ENCODE measurements at regions not wholly inside any gene's neighbourhood (a gene's known extent, or its start where the extent isn't known, plus 50 kb on each side); places are given as distances from the start of the nearest gene placed in this dataset.
"Not testable (repeated sequence)": the region's sequence is repeated elsewhere in the genome, so short reads cannot be mapped to it uniquely, and the experiment has no call there.

DNA sequence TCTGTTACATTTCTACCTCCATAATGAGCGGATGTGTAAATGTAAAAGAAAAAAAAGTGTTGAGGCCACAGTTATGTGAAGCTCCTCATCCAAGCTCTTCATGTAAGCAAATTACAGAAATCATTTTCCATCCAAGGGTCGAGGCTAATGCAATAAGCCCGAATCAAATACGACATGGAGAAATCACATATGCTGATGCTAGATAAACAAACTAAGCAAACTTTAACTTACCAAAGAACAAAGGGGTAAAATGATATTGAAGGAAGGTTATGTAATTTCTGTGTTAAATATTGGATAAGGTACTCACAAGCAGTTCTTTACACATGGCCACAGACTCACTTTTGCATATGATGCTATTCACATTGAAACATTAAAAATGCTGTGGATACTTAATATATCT is 310.2 kb upstream of the ID2 start:
- DNase-seq, result no peak

DNA sequence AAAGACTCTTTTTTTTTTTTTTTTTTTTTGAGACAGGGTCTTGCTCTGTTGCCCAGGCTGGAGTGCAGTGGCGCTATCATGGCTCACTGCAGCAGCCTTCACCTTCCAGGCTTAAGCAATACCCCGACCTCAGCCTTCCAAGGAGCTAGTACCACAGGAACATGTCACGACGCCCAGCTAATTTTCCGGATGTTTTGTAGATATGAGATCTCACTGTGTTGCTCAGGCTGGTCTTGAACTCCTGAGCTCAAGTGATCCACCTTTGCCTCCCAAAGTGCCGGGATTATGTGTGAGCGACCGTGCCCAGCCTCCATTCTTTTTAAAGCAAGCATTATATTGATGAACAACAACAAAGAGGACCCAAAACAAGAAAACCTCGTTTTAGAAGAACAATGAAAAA is 307.1 kb upstream of the ID2 start:
- no peak for DNase-seq

GRCh38 chr2:8376603-8377410 is 305.0 kb upstream of the ID2 start:
- DNase-seq, result no peak

- no peak for DNase-seq
These were observed 303.6 kb upstream of the ID2 start for GRCh38 chr2:8378016-8378810.

- DNase-seq, result no peak
These were observed 302.7 kb upstream of the ID2 start for GRCh38 chr2:8379128-8379527.

DNA sequence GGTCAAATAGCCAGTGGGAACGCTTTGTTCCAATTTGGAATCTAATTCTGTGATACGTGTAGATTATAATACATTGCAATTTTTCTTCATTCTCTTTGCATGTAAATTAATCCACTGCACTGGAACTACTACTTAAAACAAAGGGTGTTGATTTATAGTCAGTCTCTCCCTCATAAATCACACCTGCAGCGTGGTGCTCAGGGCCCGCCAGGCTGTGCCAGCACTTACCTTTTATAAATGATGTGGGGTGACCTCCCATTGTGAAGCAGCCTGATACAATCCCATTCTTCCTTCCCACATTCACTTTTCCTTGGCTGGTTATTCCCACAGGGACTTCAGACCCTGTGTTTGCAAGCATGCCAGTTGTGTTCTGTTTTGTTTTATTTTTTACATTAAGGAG is 302.3 kb upstream of the ID2 start:
- DNase-seq, result no peak

- DNase-seq, result no peak
These were observed 301.8 kb upstream of the ID2 start for GRCh38 chr2:8380026-8380425.

GRCh38 chr2:8380566-8380965 is 301.3 kb upstream of the ID2 start:
- DNase-seq, result no peak

DNA sequence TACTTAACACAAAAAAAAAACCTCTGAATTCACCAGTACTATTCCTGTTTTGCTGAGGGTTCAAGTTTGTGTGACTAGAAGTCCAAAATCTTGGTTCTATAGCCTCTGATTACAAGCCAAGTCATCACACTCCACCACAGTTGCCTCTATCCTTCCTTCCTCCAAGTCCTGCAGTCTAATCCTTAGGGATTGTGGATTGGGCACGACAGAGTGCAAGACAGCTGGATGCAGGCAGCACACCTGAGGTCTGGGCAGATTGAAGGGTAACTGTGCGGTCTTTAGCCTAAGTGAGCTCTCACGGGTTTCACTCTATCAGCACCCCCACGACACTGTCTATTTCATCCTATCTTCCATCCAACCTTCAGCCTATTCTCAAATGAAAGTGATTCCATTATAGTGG is 299.4 kb upstream of the ID2 start:
- DNase-seq, result no peak

- DNase-seq, result not testable (repeated sequence)
These were observed 295.1 kb upstream of the ID2 start for GRCh38 chr2:8386748-8387147.

DNA sequence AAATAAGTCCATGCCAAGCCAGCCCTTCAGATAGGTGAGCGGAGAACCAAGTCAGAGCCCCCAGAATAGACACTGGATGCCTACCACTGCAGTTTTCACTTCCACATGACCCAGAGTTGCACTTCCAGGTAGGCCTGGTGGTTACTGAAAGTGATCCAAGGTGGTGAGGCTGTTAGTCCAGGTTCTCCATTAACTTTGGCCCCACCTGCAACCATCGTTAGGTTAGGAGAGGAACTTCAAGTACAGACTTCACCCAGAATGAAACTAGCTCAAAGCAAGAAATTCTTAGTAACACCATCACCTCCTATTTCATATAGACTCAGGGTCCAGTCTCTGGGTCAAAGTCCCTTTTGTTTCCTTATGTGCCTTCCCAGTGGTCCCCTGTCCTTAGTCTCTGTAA is 293.1 kb upstream of the ID2 start:
- DNase-seq, result no peak

DNA sequence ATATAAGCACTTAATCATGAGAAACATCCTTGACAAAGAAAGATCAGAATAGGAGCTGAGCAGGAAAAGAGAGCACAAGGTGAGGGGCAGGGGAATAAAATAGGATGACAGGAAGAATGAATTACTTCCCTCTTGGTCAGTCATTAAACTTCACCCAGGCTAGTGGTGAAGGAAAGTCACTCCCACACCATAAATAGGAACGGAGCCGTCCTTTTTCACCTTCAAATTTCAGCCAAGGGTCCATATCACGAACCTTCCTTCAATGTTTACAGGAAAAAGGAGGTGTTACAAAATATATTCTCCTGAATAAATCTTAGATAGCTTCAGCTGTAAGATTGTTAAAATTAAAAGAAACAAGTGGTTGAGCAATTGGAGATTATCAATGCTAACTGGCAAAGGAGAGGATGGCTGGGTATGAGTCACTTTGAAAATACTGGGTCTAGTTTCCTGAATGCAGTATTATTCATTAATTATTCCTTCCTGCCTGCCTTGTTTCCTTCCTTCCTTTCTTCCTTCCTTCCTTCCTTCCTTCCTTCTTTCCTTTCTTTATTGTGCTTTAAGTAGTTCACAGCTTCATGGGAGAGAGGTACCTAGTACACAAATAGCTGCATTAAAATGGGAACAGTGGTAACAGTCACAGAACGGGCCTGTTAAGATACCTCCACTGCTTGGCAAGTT is 292.3 kb upstream of the ID2 start:
- DNase-seq, result no peak

GRCh38 chr2:8391126-8391525 is 290.7 kb upstream of the ID2 start:
- DNase-seq, result no peak

DNA sequence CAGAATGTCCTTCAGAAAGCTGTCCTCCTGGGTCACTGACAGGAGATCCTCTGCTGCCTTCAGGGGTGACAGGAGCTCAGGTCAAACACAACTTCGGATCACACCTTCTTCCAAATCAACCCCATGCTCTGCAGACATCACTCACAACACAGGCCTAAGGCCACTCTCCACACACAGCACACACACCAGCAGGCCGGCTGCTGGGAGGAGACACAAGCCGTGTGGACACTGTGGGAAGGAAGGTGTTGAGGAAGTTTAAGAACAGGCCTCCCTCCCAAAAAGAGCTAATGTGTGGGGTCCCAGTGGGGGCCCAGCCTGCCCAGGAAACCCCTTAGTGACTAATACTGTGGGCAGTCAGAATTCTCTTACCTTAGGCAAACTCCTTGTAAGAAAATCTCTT is 290.3 kb upstream of the ID2 start:
- DNase-seq, result no peak

DNA sequence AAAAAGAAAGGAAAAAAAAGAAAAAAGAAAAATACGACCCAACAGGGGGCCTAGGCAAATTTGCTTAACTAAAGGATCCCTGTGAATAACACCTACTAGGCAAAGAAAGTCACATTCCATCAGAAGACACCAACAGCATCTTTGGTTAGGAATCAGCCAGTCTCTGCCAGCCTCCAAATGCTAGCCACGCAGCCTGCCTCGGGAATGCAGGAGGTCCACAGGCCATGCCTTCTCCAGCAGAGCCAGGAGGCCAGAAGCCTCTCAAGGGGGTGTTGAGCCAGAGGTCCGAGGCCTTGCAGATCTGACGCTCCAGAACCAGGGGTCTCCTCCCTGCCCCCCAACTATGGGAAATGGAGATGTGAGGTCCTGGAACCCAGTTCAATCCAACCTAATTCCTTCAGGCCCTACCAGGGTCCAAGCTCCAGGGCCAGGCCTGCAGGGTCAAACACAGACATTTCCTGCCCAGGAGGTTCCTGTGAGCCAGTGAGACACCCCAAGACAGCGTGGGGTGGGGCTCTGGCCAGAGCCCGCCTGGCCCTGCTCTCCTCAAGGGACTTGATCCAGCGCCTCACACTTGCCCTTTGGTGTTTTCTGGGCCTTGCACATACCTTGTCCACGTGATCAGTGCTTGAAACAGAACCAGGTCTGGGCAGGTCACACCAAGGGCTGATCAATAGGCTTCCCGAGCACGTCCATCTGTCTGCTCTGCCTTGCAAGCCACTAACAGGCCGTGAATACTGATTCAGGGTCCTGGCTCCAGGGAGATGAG is 289.6 kb upstream of the ID2 start:
- DNase-seq, result no peak

GRCh38 chr2:8393506-8393905 is 288.4 kb upstream of the ID2 start:
- no peak for DNase-seq

DNA sequence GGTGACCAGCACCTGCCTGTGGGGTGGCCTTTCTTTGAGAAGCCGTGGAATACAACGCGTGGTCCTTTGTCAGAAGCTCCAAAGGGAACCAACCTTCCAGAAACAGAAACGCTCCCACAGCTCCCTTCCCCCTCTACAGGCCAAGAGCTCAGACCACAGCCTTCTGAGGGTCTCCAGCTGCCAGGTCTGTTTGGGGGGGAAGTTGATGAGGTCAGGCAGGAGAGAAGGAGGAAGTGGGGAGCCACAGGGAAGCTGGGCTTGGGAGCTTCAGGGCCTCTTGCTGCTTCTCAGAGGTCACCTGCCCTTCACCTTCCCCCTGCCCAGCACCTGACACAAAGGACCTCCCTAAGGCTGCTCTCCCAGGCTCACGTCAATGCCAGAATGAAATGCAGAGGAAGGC is 287.7 kb upstream of the ID2 start:
- no peak for DNase-seq

GRCh38 chr2:8394569-8395359 is 287.1 kb upstream of the ID2 start:
- no peak for DNase-seq

DNA sequence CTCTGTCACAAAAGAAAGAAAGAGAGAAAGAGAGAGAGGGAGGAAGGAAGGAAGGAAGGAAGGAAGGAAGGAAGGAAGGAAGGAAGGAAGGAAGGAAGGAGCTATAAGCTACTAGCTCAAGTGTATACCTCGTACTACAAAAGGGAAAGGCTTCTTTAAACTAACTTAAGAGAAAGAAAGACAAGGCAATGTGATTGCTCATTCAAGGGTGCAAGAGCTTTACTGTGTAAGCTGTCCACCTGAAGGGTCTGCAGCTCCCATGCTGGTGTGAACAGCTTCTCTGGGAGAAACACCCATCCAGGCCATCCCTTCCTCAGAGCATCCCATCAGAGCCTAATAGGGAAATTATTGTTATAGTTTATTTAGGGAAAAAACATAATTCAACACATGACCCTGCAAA is 286.1 kb upstream of the ID2 start:
- DNase-seq, result no peak

DNA sequence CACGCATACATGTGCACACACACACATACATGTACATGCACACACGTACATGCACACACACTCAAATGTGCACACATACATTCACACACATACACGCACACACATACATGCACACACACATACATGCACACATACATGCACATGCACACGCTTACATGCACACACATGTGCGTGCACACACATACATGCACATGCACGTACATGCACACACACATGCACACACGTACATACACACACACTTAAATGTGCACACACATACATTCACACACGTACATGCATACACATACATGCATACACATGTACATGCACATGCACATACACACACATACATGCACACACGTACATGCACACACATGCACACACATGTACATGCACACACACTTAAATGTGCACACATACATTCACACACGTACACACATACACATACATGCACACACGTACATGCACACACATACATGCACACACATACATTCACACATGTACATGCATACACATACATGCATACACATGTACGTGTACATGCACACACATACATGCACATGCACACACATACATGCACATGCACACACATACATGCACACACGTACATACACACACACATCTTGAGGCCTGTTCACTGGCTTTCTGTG is 283.7 kb upstream of the ID2 start:
- DNase-seq, result no peak

GRCh38 chr2:8399731-8400130 is 282.1 kb upstream of the ID2 start:
- DNase-seq, result no peak

GRCh38 chr2:8400196-8400595 is 281.7 kb upstream of the ID2 start:
- no peak for DNase-seq

All from activated gamma-delta T cell (primary cell).